ENCODE measurements at regions not wholly inside any gene's neighbourhood (a gene's known extent, or its start where the extent isn't known, plus 50 kb on each side); places are given as distances from the start of the nearest gene placed in this dataset.

- TF ChIP-seq CTCF (IDR thresholded peaks at IDR 0.05 in 8 of 11, conservative IDR thresholded peaks at IDR 0.05 in 3 of 11) = no peak
- TF ChIP-seq POLR2A (IDR thresholded peaks at IDR 0.05) = no peak
These were observed 2051.3 kb downstream of the TP53TG3F start for GRCh38 chr16:35510701-35511100.
